ENCODE measurements at regions not wholly inside any gene's neighbourhood (a gene's known extent, or its start where the extent isn't known, plus 50 kb on each side); places are given as distances from the start of the nearest gene placed in this dataset.

GRCh38 chr5:109597893-109598292, 91.8 kb upstream of the MAN2A1 start:
- Histone ChIP-seq H3K27ac (no peak overlapping the region), H3K4me1 (no peaks in the 10 kb centered on the region), H3K36me3 (no peaks in the 10 kb centered on the region), H3K9me3 (no peaks in the 10 kb centered on the region), H3K27me3 (no peaks in the 10 kb centered on the region), H3K4me3 (no peak overlapping the region)
- in situ Hi-C loops (cut with MboI; ENCODE audit: low sequenced_read_pairs in 4 of 4) = no loop called here
- intact Hi-C loops (cut with DNase I; ENCODE audit: low total_unique reads) = no loop called here
- TF ChIP-seq POLR2A (IDR thresholded peaks at IDR 0.05) (no peak), CTCF (IDR thresholded peaks at IDR 0.05 in 4 of 5, conservative IDR thresholded peaks at IDR 0.05 in 1 of 5) (no peak)
- DNase-seq (no peak), ATAC-seq (no peak)

- ATAC-seq (no peak), DNase-seq (no peak)
- Histone ChIP-seq H3K27ac (no peak overlapping the region), H3K4me3 (no peak overlapping the region), H3K36me3 (no peaks in the 10 kb centered on the region), H3K9me3 (no peaks in the 10 kb centered on the region), H3K4me1 (no peaks in the 10 kb centered on the region), H3K27me3 (no peaks in the 10 kb centered on the region)
- in situ Hi-C loops (cut with MboI; ENCODE audit: low sequenced_read_pairs in 4 of 4) (no loop called here), intact Hi-C loops (cut with DNase I; ENCODE audit: low total_unique reads) (no loop called here)
- no peak for TF ChIP-seq POLR2A (IDR thresholded peaks at IDR 0.05)
- TF ChIP-seq CTCF (IDR thresholded peaks at IDR 0.05 in 4 of 5, conservative IDR thresholded peaks at IDR 0.05 in 1 of 5) = no peak
Observed at GRCh38 chr5:109594217-109594616, 95.5 kb upstream of the MAN2A1 start.

GRCh38 chr5:109590799-109591198, 98.9 kb upstream of the MAN2A1 start:
- DNase-seq (no peak), ATAC-seq (no peak)
- in situ Hi-C loops (cut with MboI; ENCODE audit: low sequenced_read_pairs in 4 of 4) = no loop called here
- Histone ChIP-seq H3K27me3 (no peaks in the 10 kb centered on the region), H3K4me3 (no peak overlapping the region), H3K9me3 (no peaks in the 10 kb centered on the region), H3K36me3 (no peaks in the 10 kb centered on the region), H3K27ac (no peak overlapping the region), H3K4me1 (no peaks in the 10 kb centered on the region)
- intact Hi-C loops (cut with DNase I; ENCODE audit: low total_unique reads) = no loop called here
- TF ChIP-seq POLR2A (IDR thresholded peaks at IDR 0.05) = no peak
- no peak for TF ChIP-seq CTCF (IDR thresholded peaks at IDR 0.05 in 4 of 5, conservative IDR thresholded peaks at IDR 0.05 in 1 of 5)

DNA sequence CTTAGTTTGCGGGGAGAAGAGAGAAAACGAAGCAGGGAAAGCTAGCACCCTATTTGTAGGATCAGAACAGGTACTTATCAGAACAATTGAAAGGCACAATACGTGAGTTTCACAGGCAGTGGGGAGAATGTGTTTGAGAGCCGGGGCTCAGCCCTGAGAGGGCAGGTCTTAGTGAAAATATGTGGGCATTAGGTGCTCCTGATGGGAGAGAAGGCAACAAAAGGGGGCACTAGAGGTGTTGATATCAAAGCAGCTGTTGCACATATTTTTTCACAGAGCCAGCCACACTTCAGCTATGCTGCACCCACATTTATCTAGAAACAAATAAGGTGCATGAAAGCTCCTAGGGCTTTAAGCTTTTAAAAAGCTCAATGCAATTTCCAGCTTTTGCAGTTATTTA, 99.7 kb upstream of the MAN2A1 start:
- in situ Hi-C loops (cut with MboI; ENCODE audit: low sequenced_read_pairs in 4 of 4) = no loop called here
- TF ChIP-seq POLR2A (IDR thresholded peaks at IDR 0.05) (no peak), CTCF (IDR thresholded peaks at IDR 0.05 in 4 of 5, conservative IDR thresholded peaks at IDR 0.05 in 1 of 5) (no peak)
- intact Hi-C loops (cut with DNase I; ENCODE audit: low total_unique reads) = no loop called here
- Histone ChIP-seq H3K9me3 (no peaks in the 10 kb centered on the region), H3K4me3 (no peak overlapping the region), H3K4me1 (no peaks in the 10 kb centered on the region), H3K27ac (no peak overlapping the region), H3K27me3 (no peaks in the 10 kb centered on the region), H3K36me3 (no peaks in the 10 kb centered on the region)
- ATAC-seq (no peak), DNase-seq (no peak)

DNA sequence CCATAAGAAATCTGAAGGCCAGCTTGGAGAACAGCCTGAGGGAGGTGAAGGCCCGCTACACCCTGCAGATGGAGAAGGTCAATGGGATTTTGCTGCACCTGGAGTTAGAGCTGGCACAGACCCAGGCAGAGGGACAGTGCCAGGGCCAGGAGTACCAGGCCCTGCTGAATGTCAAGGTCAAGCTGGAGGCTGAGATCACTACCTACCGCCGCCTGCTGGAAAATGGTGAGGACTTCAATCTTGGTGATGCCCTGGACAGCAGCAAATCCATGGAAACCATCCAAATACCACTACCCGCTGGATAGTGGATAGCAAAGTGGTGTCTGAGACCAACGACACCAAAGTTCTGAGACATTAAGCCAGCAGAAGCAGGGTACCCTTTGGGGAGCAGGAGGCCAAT, 100.5 kb upstream of the MAN2A1 start:
- H3K27ac ChIP-seq = no peak overlapping the region
- H3K27me3 ChIP-seq = no peaks in the 10 kb centered on the region
- TF ChIP-seq POLR2A (IDR thresholded peaks at IDR 0.05) (no peak), CTCF (IDR thresholded peaks at IDR 0.05 in 4 of 5, conservative IDR thresholded peaks at IDR 0.05 in 1 of 5) (no peak)
- no peaks in the 10 kb centered on the region for H3K36me3 ChIP-seq
- DNase-seq = no peak
- no peaks in the 10 kb centered on the region for H3K9me3 ChIP-seq
- no peak overlapping the region for H3K4me3 ChIP-seq
- H3K4me1 ChIP-seq = no peaks in the 10 kb centered on the region
- in situ Hi-C loops (cut with MboI; ENCODE audit: low sequenced_read_pairs in 4 of 4) (no loop called here), intact Hi-C loops (cut with DNase I; ENCODE audit: low total_unique reads) (no loop called here)
- no peak for ATAC-seq
